ENCODE measurements at regions not wholly inside any gene's neighbourhood (a gene's known extent, or its start where the extent isn't known, plus 50 kb on each side); places are given as distances from the start of the nearest gene placed in this dataset.
"Not testable (repeated sequence)": the region's sequence is repeated elsewhere in the genome, so short reads cannot be mapped to it uniquely, and the experiment has no call there.

- H3K4me3 ChIP-seq (ENCODE audit: low read depth in 1 of 3, low read length in 3 of 3), result no peak overlapping the region
- H3K4me1 ChIP-seq (ENCODE audit: control insufficient read depth in 4 of 4, insufficient read depth in 4 of 4, low read length in 3 of 4), result no peaks in the 10 kb centered on the region
- H3K9me3 ChIP-seq (ENCODE audit: control insufficient read depth in 4 of 4, low read length in 3 of 4), result no peaks in the 10 kb centered on the region
- TF ChIP-seq YY1 (IDR thresholded peaks at IDR 0.05), result no peak
- no peak for TF ChIP-seq ZBTB33 (IDR thresholded peaks at IDR 0.05)
- no peak for TF ChIP-seq RAD21 (IDR thresholded peaks at IDR 0.05)
- TF ChIP-seq JUND (IDR thresholded peaks at IDR 0.05), result no peak
- no peak for TF ChIP-seq HNF4A (conservative IDR thresholded peaks at IDR 0.05)
- DNase-seq (ENCODE audit: low spot score), result no peak
- no peaks in the 10 kb centered on the region for H3K36me3 ChIP-seq (ENCODE audit: control insufficient read depth in 4 of 4, insufficient read depth in 3 of 4, low read depth in 1 of 4, low read length in 3 of 4)
- 85% methylated on average over 1 of the region's 1 CpG for WGBS
- peaks cover 0 to 3% (median 0%) of the 10 kb centered on the region in 4 donors for H3K27me3 ChIP-seq (ENCODE audit: control insufficient read depth in 4 of 4, insufficient read depth in 4 of 4, low read length in 3 of 4)
- H3K9ac ChIP-seq (ENCODE audit: low read depth in 1 of 2, low read length in 2 of 2), result no peak overlapping the region
- H3K27ac ChIP-seq (ENCODE audit: low read depth in 1 of 2, low read length in 2 of 2), result no peak overlapping the region
These were observed 315.6 kb downstream of the SOX2 start for GRCh38 chr3:182027366-182027765.

GRCh38 chr3:182028081-182028480, 316.4 kb downstream of the SOX2 start:
- no peak overlapping the region for H3K27ac ChIP-seq (ENCODE audit: low read depth in 1 of 2, low read length in 2 of 2)
- H3K27me3 ChIP-seq (ENCODE audit: control insufficient read depth in 4 of 4, insufficient read depth in 4 of 4, low read length in 3 of 4), result peaks cover 0 to 3% (median 0%) of the 10 kb centered on the region in 4 donors
- TF ChIP-seq GABPA (IDR thresholded peaks at IDR 0.05 in 1 of 2, conservative IDR thresholded peaks at IDR 0.05 in 1 of 2) (no peak), RXRA (IDR thresholded peaks at IDR 0.05) (no peak), EGR1 (IDR thresholded peaks at IDR 0.05; ENCODE audit: low read depth in 2 of 2) (no peak), HNF4A (conservative IDR thresholded peaks at IDR 0.05) (no peak), SP1 (IDR thresholded peaks at IDR 0.05) (no peak), YY1 (IDR thresholded peaks at IDR 0.05) (no peak), FOXA2 (IDR thresholded peaks at IDR 0.05) (no peak), TAF1 (conservative IDR thresholded peaks at IDR 0.05) (no peak), RAD21 (IDR thresholded peaks at IDR 0.05) (no peak), ZBTB33 (IDR thresholded peaks at IDR 0.05) (no peak), CTCF (IDR thresholded peaks at IDR 0.05; ENCODE audit: low read depth, low read length, missing input control) (no peak), REST (IDR thresholded peaks at IDR 0.05) (no peak), NR2F2 (IDR thresholded peaks at IDR 0.05) (no peak), HNF4G (IDR thresholded peaks at IDR 0.05) (no peak), JUND (IDR thresholded peaks at IDR 0.05) (no peak), FOXA1 (IDR thresholded peaks at IDR 0.05) (no peak), MAX (IDR thresholded peaks at IDR 0.05) (no peak)
- no peak overlapping the region for H3K4me3 ChIP-seq (ENCODE audit: low read depth in 1 of 3, low read length in 3 of 3)
- 88% methylated on average over 3 of the region's 3 CpGs for WGBS
- no peak overlapping the region for H3K9ac ChIP-seq (ENCODE audit: low read depth in 1 of 2, low read length in 2 of 2)
- no peak for DNase-seq (ENCODE audit: low spot score)
- no peaks in the 10 kb centered on the region for H3K4me1 ChIP-seq (ENCODE audit: control insufficient read depth in 4 of 4, insufficient read depth in 4 of 4, low read length in 3 of 4)
- H3K36me3 ChIP-seq (ENCODE audit: control insufficient read depth in 4 of 4, insufficient read depth in 3 of 4, low read depth in 1 of 4, low read length in 3 of 4), result no peaks in the 10 kb centered on the region
- H3K9me3 ChIP-seq (ENCODE audit: control insufficient read depth in 4 of 4, low read length in 3 of 4), result no peaks in the 10 kb centered on the region

GRCh38 chr3:182034231-182034630, 322.5 kb downstream of the SOX2 start:
- DNase-seq (ENCODE audit: low spot score); H3K27me3 ChIP-seq (ENCODE audit: control insufficient read depth in 4 of 4, insufficient read depth in 4 of 4, low read length in 3 of 4); H3K36me3 ChIP-seq (ENCODE audit: control insufficient read depth in 4 of 4, insufficient read depth in 3 of 4, low read depth in 1 of 4, low read length in 3 of 4); H3K9me3 ChIP-seq (ENCODE audit: control insufficient read depth in 4 of 4, low read length in 3 of 4); H3K9ac ChIP-seq (ENCODE audit: low read depth in 1 of 2, low read length in 2 of 2); H3K4me1 ChIP-seq (ENCODE audit: control insufficient read depth in 4 of 4, insufficient read depth in 4 of 4, low read length in 3 of 4); H3K4me3 ChIP-seq (ENCODE audit: low read depth in 1 of 3, low read length in 3 of 3); H3K27ac ChIP-seq (ENCODE audit: low read depth in 1 of 2, low read length in 2 of 2): not testable (repeated sequence)
- whole genome bisulfite sequencing, result 72% methylated on average over 1 of the region's 1 CpG
